IMR-90 (cell line): ENCODE measurements at regions not wholly inside any gene's neighbourhood (a gene's known extent, or its start where the extent isn't known, plus 50 kb on each side); places are given as distances from the start of the nearest gene placed in this dataset.

ENCODE experiments used
- ATAC-seq: fragments of 200-7000 bp; cut with Tn5 transposase; 2 replicates; pipeline ENCODE4 v1.9.1; 2020; ENCODE audit warnings: low read depth, mild to moderate bottlenecking, moderate library complexity
- BruUV-seq: library from RNA; stranded (reverse); fragments of 400-500 nt; replicated peaks from 2 replicates; lab custom pipeline; 2021; lab: Mats Ljungman, UMichigan
- CTCF ChIA-PET: fragments of 300-600 bp; formaldehyde crosslinking; extraction: SDS; loops from one replicate; lab custom pipeline; 2021; ENCODE audit warnings: antibody characterized with exemption; lab: Yijun Ruan, JAX
- POLR2A ChIA-PET: fragments of 300-600 bp; sonication (Branson Sonifier 250); formaldehyde crosslinking; loops from one replicate; lab custom pipeline; 2022; ENCODE audit warnings: antibody characterized with exemption; ENCODE audit not compliant: unreplicated experiment; lab: Charles Lee
- DNase-seq: peaks from one replicate; pipeline ENCODE4 v3.0.0; 2013
- H2AFZ ChIP-seq: replicated peaks from 2 replicates; pipeline ENCODE3; 2013; ENCODE audit warnings: low read length, mild to moderate bottlenecking; ENCODE audit not compliant: poor library complexity
- H2AK5ac ChIP-seq: 2 replicates; pipeline ENCODE4 v1.6.1; 2013; ENCODE audit warnings: low read depth, low read length, inconsistent platforms
- H2AK9ac ChIP-seq: replicated peaks from 2 replicates; pipeline ENCODE3; 2013; ENCODE audit warnings: mild to moderate bottlenecking, low read depth, low read length, moderate library complexity; ENCODE audit not compliant: poor library complexity
- H2BK120ac ChIP-seq: 2 replicates; pipeline ENCODE4 v1.6.1; 2013; ENCODE audit warnings: low read depth, low read length, inconsistent platforms
- H2BK15ac ChIP-seq: 3 replicates; pipeline ENCODE4 v1.6.1; 2013; ENCODE audit warnings: low read depth, low read length, inconsistent platforms
- H2BK20ac ChIP-seq: 2 replicates; pipeline ENCODE4 v1.6.1; 2013; ENCODE audit warnings: low read depth, mild to moderate bottlenecking, inconsistent platforms, low read length, moderate library complexity
- H2BK5ac ChIP-seq: 2 replicates; pipeline ENCODE4 v1.6.1; 2013; ENCODE audit warnings: mild to moderate bottlenecking, low read depth, low read length, inconsistent platforms; ENCODE audit not compliant: poor library complexity, severe bottlenecking
- H3K14ac ChIP-seq: replicated peaks from 2 replicates; pipeline ENCODE4 v1.6.1; 2013; ENCODE audit warnings: low read depth, low read length, inconsistent platforms
- H3K18ac ChIP-seq: 2 replicates; pipeline ENCODE4 v1.6.1; 2013; ENCODE audit warnings: low read depth, low read length, control low read depth
- H3K23ac ChIP-seq: 2 replicates; pipeline ENCODE4 v1.6.1; 2013; ENCODE audit warnings: low read depth, low read length, inconsistent platforms
- H3K27ac ChIP-seq: 2 replicates; pipeline ENCODE4 v1.5.1; 2013; ENCODE audit warnings: mild to moderate bottlenecking, control low read depth, low read length; ENCODE audit not compliant: insufficient read depth
- H3K27me3 ChIP-seq: 2 replicates; pipeline ENCODE4 v1.6.1; 2013; ENCODE audit warnings: low read length; ENCODE audit not compliant: control insufficient read depth, insufficient read depth
- H3K36me3 ChIP-seq: 2 replicates; pipeline ENCODE4 v1.6.1; 2013; ENCODE audit warnings: low read length, mixed read lengths; ENCODE audit not compliant: control insufficient read depth, insufficient read depth
- H3K4ac ChIP-seq: 2 replicates; pipeline ENCODE4 v1.6.1; 2013; ENCODE audit warnings: low read depth, low read length, inconsistent platforms
- H3K4me1 ChIP-seq: 2 replicates; pipeline ENCODE4 v1.6.1; 2013; ENCODE audit warnings: low read length, mixed read lengths; ENCODE audit not compliant: control insufficient read depth, insufficient read depth
- H3K4me2 ChIP-seq: 2 replicates; pipeline ENCODE4 v1.6.1; 2013; ENCODE audit warnings: low read depth, mild to moderate bottlenecking, control low read depth, low read length, moderate library complexity
- H3K4me3 ChIP-seq: 2 replicates; pipeline ENCODE4 v1.5.1; 2013; ENCODE audit warnings: low read depth, mild to moderate bottlenecking, control low read depth, low read length, moderate library complexity; ENCODE audit not compliant: insufficient read depth
- H3K56ac ChIP-seq: 2 replicates; pipeline ENCODE4 v1.6.1; 2013; ENCODE audit warnings: low read length, inconsistent platforms; ENCODE audit not compliant: insufficient read depth; ENCODE audit errors: extremely low read depth
- H3K79me1 ChIP-seq, 2 experiments: 2 replicates each; pipeline ENCODE4 v1.6.1; 2013; ENCODE audit warnings: low read length in 2 of 2, inconsistent platforms in 1 of 2, low read depth in 1 of 2
- H3K9ac ChIP-seq: 2 replicates; pipeline ENCODE4 v1.6.1; 2013; ENCODE audit warnings: low read depth, low read length, control low read depth
- H3K9me1 ChIP-seq: 2 replicates; pipeline ENCODE4 v1.6.1; 2013; ENCODE audit warnings: low read length, inconsistent platforms; ENCODE audit not compliant: insufficient read depth
- H3K9me3 ChIP-seq: 2 replicates; pipeline ENCODE4 v1.6.1; 2013; ENCODE audit warnings: low read length; ENCODE audit not compliant: control insufficient read depth, insufficient read depth
- H4K20me1 ChIP-seq: 2 replicates; pipeline ENCODE4 v1.6.1; 2013; ENCODE audit warnings: low read length, inconsistent platforms; ENCODE audit not compliant: insufficient read depth
- H4K5ac ChIP-seq: 2 replicates; pipeline ENCODE4 v1.6.1; 2013; ENCODE audit warnings: mild to moderate bottlenecking, low read depth, low read length, control low read depth
- H4K8ac ChIP-seq, 2 experiments: 2 replicates each; pipeline ENCODE4 v1.6.1; 2013; ENCODE audit warnings: low read depth in 2 of 2, low read length in 2 of 2, control low read depth in 1 of 2, inconsistent platforms in 1 of 2
- H4K91ac ChIP-seq: 2 replicates; pipeline ENCODE4 v1.6.1; 2013; ENCODE audit warnings: low read depth, low read length, inconsistent platforms; ENCODE audit not compliant: insufficient read depth
- BHLHE40 ChIP-seq: fragments of 150-350 bp; IDR thresholded peaks from 2 replicates; pipeline ENCODE4 v1.6.1; 2016; ENCODE audit warnings: mild to moderate bottlenecking, low read depth, low read length
- CEBPB ChIP-seq: IDR thresholded peaks from 2 replicates; pipeline ENCODE4 v1.6.1; 2012; ENCODE audit warnings: low read depth, low read length, improper control_type of control experiment
- CHD1 ChIP-seq: IDR thresholded peaks from 2 replicates; pipeline ENCODE4 v1.6.1; 2012; ENCODE audit warnings: low read depth, low read length, improper control_type of control experiment
- CTCF ChIP-seq: conservative IDR thresholded peaks from 2 replicates; pipeline ENCODE4 v1.5.1; 2012; ENCODE audit warnings: mild to moderate bottlenecking, low read depth, low read length, improper control_type of control experiment
- FOS ChIP-seq: fragments of 150-350 bp; IDR thresholded peaks from 2 replicates; pipeline ENCODE4 v1.6.1; 2016; ENCODE audit warnings: low read depth, low read length
- MAFK ChIP-seq: IDR thresholded peaks from 2 replicates; pipeline ENCODE4 v1.6.1; 2012; ENCODE audit warnings: low read depth, low read length, improper control_type of control experiment
- MAZ ChIP-seq: IDR thresholded peaks from 2 replicates; pipeline ENCODE4 v1.6.1; 2012; ENCODE audit warnings: low read depth, mild to moderate bottlenecking, low read length, improper control_type of control experiment, moderate library complexity, borderline replicate concordance
- MXI1 ChIP-seq: IDR thresholded peaks from 2 replicates; pipeline ENCODE4 v1.6.1; 2012; ENCODE audit warnings: low read depth, mild to moderate bottlenecking, low read length, moderate library complexity, borderline replicate concordance
- NFE2L2 ChIP-seq: fragments of 150-350 bp; IDR thresholded peaks from 2 replicates; pipeline ENCODE4 v1.6.1; 2016; ENCODE audit warnings: low read depth, mild to moderate bottlenecking, low read length
- RAD21 ChIP-seq: IDR thresholded peaks from 2 replicates; pipeline ENCODE4 v1.6.1; 2012; ENCODE audit warnings: low read length, improper control_type of control experiment
- RCOR1 ChIP-seq: IDR thresholded peaks from 2 replicates; pipeline ENCODE4 v1.6.1; 2012; ENCODE audit warnings: mild to moderate bottlenecking, low read length, improper control_type of control experiment; ENCODE audit not compliant: insufficient replicate concordance
- WGBS, 2 experiments: methylation state at CpG; one replicate each; pipeline versions ENCODE4 v1.1.5 to v1.1.7; 2013; ENCODE audit warnings: missing lambda C conversion rate in 2 of 2; ENCODE audit not compliant: insufficient read length in 1 of 2; ENCODE audit errors: extremely low coverage in 2 of 2; 5-methylcytosine and 5-hydroxymethylcytosine counted together
- dilution Hi-C: fragments of 300-500 bp; cut with HindIII; formaldehyde crosslinking; loops from one replicate; pipeline ENCODE4 v1.14.3; 2018; ENCODE audit warnings: low sequenced_read_pairs; ENCODE audit not compliant: unreplicated experiment
- in situ Hi-C: fragments of 300-500 bp; cut with MboI; formaldehyde crosslinking; loops from 3 replicates; pipeline ENCODE4 v1.14.3; 2019; ENCODE audit warnings: low sequenced_read_pairs, inconsistent platforms, mixed read lengths
- intact Hi-C: fragments of 100-400 bp; cut with micrococcal nuclease; formaldehyde crosslinking; loops from 2 replicates; pipeline ENCODE4 v1.10.0; 2022

- Histone ChIP-seq H3K4me2 (no peak overlapping the region), H3K4ac (no peak overlapping the region), H3K23ac (no peak overlapping the region), H2AK5ac (no peak overlapping the region), H4K20me1 (no peaks in the 10 kb centered on the region), H3K14ac (no peak overlapping the region), H3K27ac (no peak overlapping the region), H3K79me1 (no peaks in the 10 kb centered on the region), H3K56ac (no peak overlapping the region), H3K18ac (no peak overlapping the region), H3K4me3 (no peak overlapping the region), H2BK120ac (no peak overlapping the region), H2AK9ac (no peak overlapping the region), H3K36me3 (no peaks in the 10 kb centered on the region), H2AFZ (peak overlapping the region; percentile 64), H4K91ac (no peak overlapping the region), H3K9ac (no peak overlapping the region), H4K5ac (no peak overlapping the region), H2BK15ac (no peak overlapping the region), H3K9me1 (no peaks in the 10 kb centered on the region), H3K4me1 (no peaks in the 10 kb centered on the region), H4K8ac (no peak overlapping the region), H3K9me3 (no peaks in the 10 kb centered on the region), H3K27me3 (peaks cover 13% of the 10 kb centered on the region), H2BK20ac (no peak overlapping the region), H2BK5ac (no peak overlapping the region)
- TF ChIP-seq CEBPB (no peak), MXI1 (no peak), BHLHE40 (no peak), MAZ (no peak), FOS (no peak), RCOR1 (no peak), NFE2L2 (no peak), MAFK (no peak), RAD21 (no peak), CTCF (no peak), CHD1 (no peak)
- DNase-seq (no peak), ATAC-seq (no peak)
- CTCF ChIA-PET, result interaction anchor here (0.8 to 1.7 kb wide), 8 partner anchors 10 to 1185 kb away, joined by 3 to 11 read pairs (median 4); no protein-coding TSS in a partner anchor
- intact Hi-C loops (loop anchor here (1.0 to 2.0 kb wide), 3 partner anchors 147 to 554 kb away; no protein-coding TSS in a partner anchor), dilution Hi-C loops (no loop called here), in situ Hi-C loops (loop anchor here (10.0 kb wide), 1 partner anchor 228 kb away; no protein-coding TSS in a partner anchor)
- no TSS peak for BruUV-seq
- POLR2A ChIA-PET, result no interaction called here
- WGBS, 2 experiments, result 56% methylated on average over 4 of the region's 11 CpGs; no CpG with 5 or more reads in 1 of the 2 experiments
Observed at GRCh38 chr1:209207126-209207700, 376.3 kb upstream of the CAMK1G start.
